Keratinocyte (primary cell): ENCODE measurements at regions not wholly inside any gene's neighbourhood (a gene's known extent, or its start where the extent isn't known, plus 50 kb on each side); places are given as distances from the start of the nearest gene placed in this dataset.

ENCODE experiments used
- CTCF ChIP-seq, 3 experiments: IDR thresholded peaks in 1 of 3; conservative IDR thresholded peaks in 1 of 3; optimal IDR thresholded peaks in 1 of 3; 2 replicates in 2 of 3; 3 replicates in 1 of 3; pipeline versions ENCODE3 to v1.5.1; 2011; ENCODE audit warnings: low read length in 3 of 3, mild to moderate bottlenecking in 3 of 3, moderate library complexity in 2 of 3, control low read depth in 1 of 3, inconsistent platforms in 1 of 3; ENCODE audit not compliant: insufficient read depth in 2 of 3; ENCODE audit errors: extremely low read depth in 1 of 3
- EZH2 ChIP-seq: IDR thresholded peaks from one replicate; pipeline ENCODE4 v1.6.1; 2012; ENCODE audit warnings: inconsistent platforms, mild to moderate bottlenecking, low read length, moderate library complexity

GRCh38 chr3:102237181-102237580 lies 197.6 kb upstream of the ZPLD1 start:
- no peak for TF ChIP-seq CTCF (optimal IDR thresholded peaks at IDR 0.05 in 1 of 3, IDR thresholded peaks at IDR 0.05 in 1 of 3, conservative IDR thresholded peaks at IDR 0.05 in 1 of 3; ENCODE audit: extremely low read depth in 1 of 3, insufficient read depth in 2 of 3, low read length in 3 of 3)
- TF ChIP-seq EZH2, result no peak
